ENCODE measurements at regions not wholly inside any gene's neighbourhood (a gene's known extent, or its start where the extent isn't known, plus 50 kb on each side); places are given as distances from the start of the nearest gene placed in this dataset.

DNA sequence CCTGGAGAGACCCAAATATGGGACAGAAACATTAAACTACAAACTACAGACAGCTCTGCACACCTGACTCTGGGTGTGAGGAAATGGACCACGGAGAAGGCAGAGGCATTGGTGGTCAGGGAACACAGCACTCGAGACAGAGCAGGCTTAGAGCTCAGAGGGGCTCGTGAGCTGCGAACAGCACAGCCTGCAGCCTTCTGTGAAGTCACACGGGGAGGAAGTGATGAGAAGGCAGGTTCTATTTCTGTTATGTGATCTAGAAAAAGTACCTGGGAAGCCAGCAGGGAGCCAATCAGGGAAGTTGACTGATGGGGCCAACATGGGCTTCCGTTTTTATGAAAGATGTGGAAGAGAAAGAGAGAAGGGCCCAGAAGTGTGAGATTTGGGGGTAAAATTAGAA lies 88.9 kb upstream of the SNAP25 start:
- H3K4me3 ChIP-seq (ENCODE audit: low read length in 2 of 2): no peak overlapping the region
- H3K9me3 ChIP-seq (ENCODE audit: control insufficient read depth in 2 of 2, low read length in 2 of 2): no peaks in the 10 kb centered on the region
- no peaks in the 10 kb centered on the region for H3K36me3 ChIP-seq (ENCODE audit: control insufficient read depth in 2 of 2, insufficient read depth in 2 of 2, low read length in 2 of 2)
- no peaks in the 10 kb centered on the region for H3K27me3 ChIP-seq (ENCODE audit: control insufficient read depth in 2 of 2, insufficient read depth in 2 of 2, low read length in 2 of 2)
- no peaks in the 10 kb centered on the region for H3K4me1 ChIP-seq (ENCODE audit: control insufficient read depth in 2 of 2, insufficient read depth in 2 of 2, low read length in 2 of 2)
- H3K27ac ChIP-seq (ENCODE audit: low read depth in 2 of 2, low read length in 2 of 2): no peak overlapping the region
- no peak overlapping the region for H3K9ac ChIP-seq (ENCODE audit: low read depth in 1 of 2, low read length in 2 of 2)

DNA sequence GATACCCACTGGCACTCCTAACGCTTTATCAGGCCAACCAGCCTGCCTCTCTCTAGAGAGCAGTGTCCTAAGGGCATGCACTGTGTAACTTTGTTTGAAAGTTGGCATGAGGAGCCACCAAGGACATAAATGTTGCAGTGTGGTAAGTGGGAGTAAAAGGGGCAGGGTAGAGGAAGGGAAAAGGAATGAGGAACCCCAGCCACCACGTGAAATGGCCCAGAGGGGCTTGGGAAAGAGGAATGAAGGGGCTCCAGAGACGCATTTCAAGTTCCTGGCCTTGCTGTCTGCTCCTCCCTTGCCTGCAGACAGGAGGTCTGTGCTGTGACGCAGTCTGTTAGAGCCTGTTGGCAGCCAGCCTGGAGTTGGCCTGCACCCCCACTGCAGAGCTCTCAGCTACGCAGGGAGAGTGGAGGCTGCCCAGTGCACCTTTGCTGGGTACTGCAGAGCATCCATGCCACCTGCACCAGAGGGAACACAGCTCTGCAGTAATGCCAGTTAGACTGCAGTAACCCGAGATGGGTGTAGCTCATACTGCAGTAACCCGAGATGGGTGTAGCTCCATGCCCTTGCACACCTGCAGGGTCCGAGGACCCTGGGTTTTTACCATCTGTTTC lies 86.8 kb upstream of the SNAP25 start:
- no peak overlapping the region for H3K9ac ChIP-seq (ENCODE audit: low read depth in 1 of 2, low read length in 2 of 2)
- no peaks in the 10 kb centered on the region for H3K9me3 ChIP-seq (ENCODE audit: control insufficient read depth in 2 of 2, low read length in 2 of 2)
- no peaks in the 10 kb centered on the region for H3K27me3 ChIP-seq (ENCODE audit: control insufficient read depth in 2 of 2, insufficient read depth in 2 of 2, low read length in 2 of 2)
- no peaks in the 10 kb centered on the region for H3K4me1 ChIP-seq (ENCODE audit: control insufficient read depth in 2 of 2, insufficient read depth in 2 of 2, low read length in 2 of 2)
- no peak overlapping the region for H3K27ac ChIP-seq (ENCODE audit: low read depth in 2 of 2, low read length in 2 of 2)
- no peak overlapping the region for H3K4me3 ChIP-seq (ENCODE audit: low read length in 2 of 2)
- no peaks in the 10 kb centered on the region for H3K36me3 ChIP-seq (ENCODE audit: control insufficient read depth in 2 of 2, insufficient read depth in 2 of 2, low read length in 2 of 2)

DNA sequence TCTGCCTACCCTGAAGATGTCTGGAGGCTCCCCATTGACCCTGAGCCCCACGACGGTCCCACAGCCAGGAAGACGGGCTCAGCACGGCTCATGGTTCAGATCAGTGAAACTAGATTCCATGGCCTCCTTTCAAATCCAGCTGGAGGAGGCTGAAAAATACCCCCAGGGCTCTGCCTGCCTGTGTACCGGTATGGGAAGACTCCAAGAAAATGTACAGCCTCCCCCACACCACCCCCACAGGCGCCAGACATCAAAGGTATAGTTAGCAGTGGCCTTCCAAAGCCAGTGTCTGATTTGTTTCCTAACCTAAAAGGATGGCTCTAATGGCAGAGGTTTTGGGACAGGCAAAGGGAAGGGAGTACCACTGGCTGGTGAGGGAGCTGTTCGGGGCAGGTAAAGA lies 86.2 kb upstream of the SNAP25 start:
- no peak overlapping the region for H3K9ac ChIP-seq (ENCODE audit: low read depth in 1 of 2, low read length in 2 of 2)
- H3K36me3 ChIP-seq (ENCODE audit: control insufficient read depth in 2 of 2, insufficient read depth in 2 of 2, low read length in 2 of 2): no peaks in the 10 kb centered on the region
- H3K4me1 ChIP-seq (ENCODE audit: control insufficient read depth in 2 of 2, insufficient read depth in 2 of 2, low read length in 2 of 2): no peaks in the 10 kb centered on the region
- no peak overlapping the region for H3K4me3 ChIP-seq (ENCODE audit: low read length in 2 of 2)
- H3K9me3 ChIP-seq (ENCODE audit: control insufficient read depth in 2 of 2, low read length in 2 of 2): no peaks in the 10 kb centered on the region
- H3K27me3 ChIP-seq (ENCODE audit: control insufficient read depth in 2 of 2, insufficient read depth in 2 of 2, low read length in 2 of 2): no peaks in the 10 kb centered on the region
- no peak overlapping the region for H3K27ac ChIP-seq (ENCODE audit: low read depth in 2 of 2, low read length in 2 of 2)

DNA sequence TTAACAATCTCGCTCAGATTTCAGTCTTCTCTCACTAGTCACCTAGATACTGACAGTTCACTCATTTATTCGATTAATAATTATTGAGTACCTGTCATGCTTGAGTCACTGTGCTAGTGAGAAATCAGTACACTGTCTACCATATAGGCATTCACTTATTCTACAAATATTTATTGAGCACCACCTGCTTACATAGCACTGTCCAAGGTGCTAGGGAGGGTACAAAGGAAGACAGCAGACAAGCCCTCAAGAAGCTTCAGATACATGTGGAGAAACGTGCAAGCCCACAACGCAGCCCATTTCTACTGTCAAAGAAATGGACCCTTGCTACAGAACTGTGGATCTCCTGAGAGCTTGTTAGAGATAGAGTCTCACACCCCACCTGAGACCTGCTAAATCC lies 85.1 kb upstream of the SNAP25 start:
- Histone ChIP-seq H3K9ac (ENCODE audit: low read depth in 1 of 2, low read length in 2 of 2) (no peak overlapping the region), H3K27me3 (ENCODE audit: control insufficient read depth in 2 of 2, insufficient read depth in 2 of 2, low read length in 2 of 2) (no peaks in the 10 kb centered on the region), H3K9me3 (ENCODE audit: control insufficient read depth in 2 of 2, low read length in 2 of 2) (no peaks in the 10 kb centered on the region), H3K4me1 (ENCODE audit: control insufficient read depth in 2 of 2, insufficient read depth in 2 of 2, low read length in 2 of 2) (no peaks in the 10 kb centered on the region), H3K27ac (ENCODE audit: low read depth in 2 of 2, low read length in 2 of 2) (no peak overlapping the region), H3K36me3 (ENCODE audit: control insufficient read depth in 2 of 2, insufficient read depth in 2 of 2, low read length in 2 of 2) (no peaks in the 10 kb centered on the region), H3K4me3 (ENCODE audit: low read length in 2 of 2) (no peak overlapping the region)

DNA sequence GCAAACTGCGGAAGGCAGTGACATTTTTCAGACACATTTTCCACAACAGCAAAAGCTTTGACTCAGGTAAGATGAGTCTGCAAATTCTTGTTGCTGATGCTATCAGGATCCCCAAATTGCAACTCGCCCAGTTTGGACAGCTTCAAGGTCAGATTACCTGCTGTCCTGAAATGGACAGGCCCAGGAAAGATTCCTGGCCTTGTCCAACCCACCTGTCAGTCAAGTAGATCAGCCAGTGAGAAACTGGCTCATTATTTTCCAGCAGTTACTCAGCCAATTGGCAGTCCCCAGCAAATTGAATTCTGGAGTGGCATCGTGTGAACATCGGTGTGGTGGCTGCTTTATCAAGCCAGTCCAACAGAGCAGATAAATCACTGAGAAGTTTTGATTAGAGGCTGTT lies 84.5 kb upstream of the SNAP25 start:
- no peak overlapping the region for H3K9ac ChIP-seq (ENCODE audit: low read depth in 1 of 2, low read length in 2 of 2)
- no peak overlapping the region for H3K27ac ChIP-seq (ENCODE audit: low read depth in 2 of 2, low read length in 2 of 2)
- H3K9me3 ChIP-seq (ENCODE audit: control insufficient read depth in 2 of 2, low read length in 2 of 2): no peaks in the 10 kb centered on the region
- H3K27me3 ChIP-seq (ENCODE audit: control insufficient read depth in 2 of 2, insufficient read depth in 2 of 2, low read length in 2 of 2): no peaks in the 10 kb centered on the region
- H3K4me1 ChIP-seq (ENCODE audit: control insufficient read depth in 2 of 2, insufficient read depth in 2 of 2, low read length in 2 of 2): no peaks in the 10 kb centered on the region
- no peak overlapping the region for H3K4me3 ChIP-seq (ENCODE audit: low read length in 2 of 2)
- H3K36me3 ChIP-seq (ENCODE audit: control insufficient read depth in 2 of 2, insufficient read depth in 2 of 2, low read length in 2 of 2): no peaks in the 10 kb centered on the region

DNA sequence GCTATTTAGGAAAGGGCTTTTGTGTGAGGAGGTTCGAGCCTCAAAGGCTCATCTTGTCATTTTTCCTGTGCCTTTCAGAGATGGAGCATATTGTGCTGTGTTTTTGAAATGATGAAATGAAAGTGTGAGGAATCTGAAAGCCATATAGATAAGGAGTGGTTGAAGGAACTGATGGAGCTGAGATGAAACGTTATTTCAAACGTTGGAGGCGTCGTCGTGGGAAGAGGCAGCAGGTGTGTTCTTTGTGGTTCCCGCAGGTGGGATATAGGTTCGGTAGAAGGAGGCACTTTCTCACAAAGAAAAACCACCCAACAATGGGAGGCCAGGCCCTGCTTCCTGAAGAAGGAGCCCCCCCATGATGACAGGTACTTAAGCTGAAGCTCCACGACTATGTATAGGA lies 83.2 kb upstream of the SNAP25 start:
- Histone ChIP-seq H3K27me3 (ENCODE audit: control insufficient read depth in 2 of 2, insufficient read depth in 2 of 2, low read length in 2 of 2) (no peaks in the 10 kb centered on the region), H3K9ac (ENCODE audit: low read depth in 1 of 2, low read length in 2 of 2) (no peak overlapping the region), H3K27ac (ENCODE audit: low read depth in 2 of 2, low read length in 2 of 2) (no peak overlapping the region), H3K9me3 (ENCODE audit: control insufficient read depth in 2 of 2, low read length in 2 of 2) (no peaks in the 10 kb centered on the region), H3K4me1 (ENCODE audit: control insufficient read depth in 2 of 2, insufficient read depth in 2 of 2, low read length in 2 of 2) (no peaks in the 10 kb centered on the region), H3K4me3 (ENCODE audit: low read length in 2 of 2) (no peak overlapping the region), H3K36me3 (ENCODE audit: control insufficient read depth in 2 of 2, insufficient read depth in 2 of 2, low read length in 2 of 2) (no peaks in the 10 kb centered on the region)

DNA sequence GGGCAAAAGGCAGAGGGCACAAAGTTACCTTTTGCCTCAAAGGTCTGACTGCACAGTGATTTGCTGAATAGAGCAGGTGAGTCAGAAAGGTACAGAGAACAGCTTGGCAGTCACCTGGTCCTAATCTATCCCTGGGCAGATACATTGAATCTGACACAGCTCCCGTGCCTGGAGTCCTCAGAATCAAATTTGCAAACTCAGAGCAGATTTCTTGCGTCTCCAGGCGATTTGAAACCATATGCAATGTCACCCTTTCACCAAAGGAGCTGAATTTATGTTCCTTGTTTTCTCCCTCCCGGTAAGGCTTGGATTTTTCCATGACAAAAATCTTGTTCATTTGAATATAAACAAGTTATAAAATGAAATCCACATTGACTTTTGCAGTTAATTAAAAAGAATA lies 81.6 kb upstream of the SNAP25 start:
- Histone ChIP-seq H3K9me3 (ENCODE audit: control insufficient read depth in 2 of 2, low read length in 2 of 2) (no peaks in the 10 kb centered on the region), H3K9ac (ENCODE audit: low read depth in 1 of 2, low read length in 2 of 2) (no peak overlapping the region), H3K4me1 (ENCODE audit: control insufficient read depth in 2 of 2, insufficient read depth in 2 of 2, low read length in 2 of 2) (no peaks in the 10 kb centered on the region), H3K36me3 (ENCODE audit: control insufficient read depth in 2 of 2, insufficient read depth in 2 of 2, low read length in 2 of 2) (no peaks in the 10 kb centered on the region), H3K4me3 (ENCODE audit: low read length in 2 of 2) (no peak overlapping the region), H3K27ac (ENCODE audit: low read depth in 2 of 2, low read length in 2 of 2) (no peak overlapping the region), H3K27me3 (ENCODE audit: control insufficient read depth in 2 of 2, insufficient read depth in 2 of 2, low read length in 2 of 2) (no peaks in the 10 kb centered on the region)

DNA sequence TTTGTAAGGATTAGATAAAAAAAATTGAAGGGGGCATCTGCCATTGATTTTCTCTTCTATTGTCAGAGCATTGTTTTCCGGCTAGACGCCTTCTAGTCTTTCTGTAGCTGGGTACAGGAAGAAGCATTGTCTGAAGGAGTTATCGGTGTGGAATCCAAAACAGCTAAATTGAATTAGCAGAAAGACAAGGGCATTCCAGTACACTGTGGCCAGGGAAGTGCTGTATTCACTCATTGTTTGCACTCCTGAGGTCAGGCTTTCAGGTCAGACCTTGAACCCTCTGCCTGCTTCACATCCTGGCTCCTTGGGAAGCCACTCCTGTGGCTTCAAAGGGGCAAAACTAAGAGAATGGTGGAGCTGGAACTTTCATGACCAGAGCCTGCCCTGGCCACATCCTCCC lies 81.1 kb upstream of the SNAP25 start:
- H3K9me3 ChIP-seq (ENCODE audit: control insufficient read depth in 2 of 2, low read length in 2 of 2): no peaks in the 10 kb centered on the region
- H3K4me3 ChIP-seq (ENCODE audit: low read length in 2 of 2): no peak overlapping the region
- H3K4me1 ChIP-seq (ENCODE audit: control insufficient read depth in 2 of 2, insufficient read depth in 2 of 2, low read length in 2 of 2): no peaks in the 10 kb centered on the region
- H3K9ac ChIP-seq (ENCODE audit: low read depth in 1 of 2, low read length in 2 of 2): no peak overlapping the region
- H3K36me3 ChIP-seq (ENCODE audit: control insufficient read depth in 2 of 2, insufficient read depth in 2 of 2, low read length in 2 of 2): no peaks in the 10 kb centered on the region
- H3K27me3 ChIP-seq (ENCODE audit: control insufficient read depth in 2 of 2, insufficient read depth in 2 of 2, low read length in 2 of 2): no peaks in the 10 kb centered on the region
- no peak overlapping the region for H3K27ac ChIP-seq (ENCODE audit: low read depth in 2 of 2, low read length in 2 of 2)

DNA sequence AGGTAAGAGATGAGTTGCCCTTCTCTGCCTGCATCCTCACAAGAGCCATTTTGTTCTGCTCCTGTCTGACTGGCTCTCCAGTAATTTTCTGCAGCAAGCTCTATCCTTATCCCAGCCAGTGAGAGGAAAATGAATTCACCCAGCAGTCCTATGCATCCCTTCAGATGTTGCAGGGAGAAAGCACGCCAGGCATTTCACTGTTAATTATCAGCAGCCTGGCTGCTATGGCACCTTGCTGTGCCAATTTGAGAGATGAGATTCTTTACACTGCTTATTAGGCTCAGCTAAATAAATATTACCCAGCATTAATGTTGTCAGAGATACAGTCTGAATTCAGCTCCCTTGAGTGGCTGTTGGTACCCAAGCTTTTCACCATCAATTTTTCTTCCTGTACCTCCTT lies 61.1 kb upstream of the SNAP25 start:
- H3K4me3 ChIP-seq (ENCODE audit: low read length in 2 of 2): no peak overlapping the region
- H3K36me3 ChIP-seq (ENCODE audit: control insufficient read depth in 2 of 2, insufficient read depth in 2 of 2, low read length in 2 of 2): no peaks in the 10 kb centered on the region
- H3K27me3 ChIP-seq (ENCODE audit: control insufficient read depth in 2 of 2, insufficient read depth in 2 of 2, low read length in 2 of 2): no peaks in the 10 kb centered on the region
- no peaks in the 10 kb centered on the region for H3K4me1 ChIP-seq (ENCODE audit: control insufficient read depth in 2 of 2, insufficient read depth in 2 of 2, low read length in 2 of 2)
- no peak overlapping the region for H3K27ac ChIP-seq (ENCODE audit: low read depth in 2 of 2, low read length in 2 of 2)
- H3K9me3 ChIP-seq (ENCODE audit: control insufficient read depth in 2 of 2, low read length in 2 of 2): no peaks in the 10 kb centered on the region
- no peak overlapping the region for H3K9ac ChIP-seq (ENCODE audit: low read depth in 1 of 2, low read length in 2 of 2)

DNA sequence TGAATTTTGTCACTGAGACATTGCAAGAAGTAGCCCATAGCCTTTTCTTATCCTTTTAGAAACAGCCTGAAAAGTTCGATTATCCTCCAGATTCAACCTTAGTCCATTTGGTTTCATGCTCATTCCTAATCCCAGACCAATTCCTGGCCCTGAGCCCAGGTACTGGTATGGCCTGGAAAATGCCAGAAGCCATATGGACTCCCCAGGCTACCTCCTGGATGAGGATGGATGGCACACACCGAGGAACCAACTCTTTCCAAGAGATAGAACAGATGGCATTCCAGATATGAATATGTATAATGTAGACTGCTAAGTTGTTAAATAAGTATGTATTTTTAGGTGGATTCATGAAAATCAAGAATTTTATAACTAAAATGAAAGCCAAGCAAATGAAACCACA lies 51.6 kb upstream of the SNAP25 start:
- Histone ChIP-seq H3K9ac (ENCODE audit: low read depth in 1 of 2, low read length in 2 of 2) (no peak overlapping the region), H3K4me3 (ENCODE audit: low read length in 2 of 2) (no peak overlapping the region), H3K27ac (ENCODE audit: low read depth in 2 of 2, low read length in 2 of 2) (no peak overlapping the region), H3K36me3 (ENCODE audit: control insufficient read depth in 2 of 2, insufficient read depth in 2 of 2, low read length in 2 of 2) (no peaks in the 10 kb centered on the region), H3K9me3 (ENCODE audit: control insufficient read depth in 2 of 2, low read length in 2 of 2) (peaks cover 0 to 5% of the 10 kb centered on the region in 2 donors), H3K27me3 (ENCODE audit: control insufficient read depth in 2 of 2, insufficient read depth in 2 of 2, low read length in 2 of 2) (peaks cover 2 to 7% of the 10 kb centered on the region in 2 donors), H3K4me1 (ENCODE audit: control insufficient read depth in 2 of 2, insufficient read depth in 2 of 2, low read length in 2 of 2) (no peaks in the 10 kb centered on the region)

DNA sequence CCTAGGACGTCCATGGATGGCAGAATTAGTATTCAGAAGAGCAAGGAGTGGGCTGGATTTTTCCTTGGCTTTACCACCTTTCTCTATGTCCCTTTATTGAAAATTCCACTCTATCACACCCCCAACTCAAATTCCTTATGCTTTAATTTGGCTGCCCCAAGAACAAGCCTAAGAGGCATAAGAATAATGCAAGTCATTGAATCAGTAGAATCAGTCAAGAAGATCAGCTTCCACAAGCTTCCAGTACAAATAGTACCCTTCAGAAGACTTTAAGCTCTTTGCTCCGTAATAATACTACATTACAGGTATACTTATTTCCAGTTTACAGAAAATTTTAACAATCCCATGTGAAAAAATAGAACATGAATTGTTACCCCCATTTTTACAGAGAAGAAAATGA lies 51.0 kb upstream of the SNAP25 start:
- peaks cover 0 to 5% of the 10 kb centered on the region in 2 donors for H3K9me3 ChIP-seq (ENCODE audit: control insufficient read depth in 2 of 2, low read length in 2 of 2)
- no peak overlapping the region for H3K27ac ChIP-seq (ENCODE audit: low read depth in 2 of 2, low read length in 2 of 2)
- peaks cover 5 to 7% of the 10 kb centered on the region in 2 donors for H3K27me3 ChIP-seq (ENCODE audit: control insufficient read depth in 2 of 2, insufficient read depth in 2 of 2, low read length in 2 of 2)
- H3K4me3 ChIP-seq (ENCODE audit: low read length in 2 of 2): no peak overlapping the region
- H3K9ac ChIP-seq (ENCODE audit: low read depth in 1 of 2, low read length in 2 of 2): no peak overlapping the region
- no peaks in the 10 kb centered on the region for H3K36me3 ChIP-seq (ENCODE audit: control insufficient read depth in 2 of 2, insufficient read depth in 2 of 2, low read length in 2 of 2)
- H3K4me1 ChIP-seq (ENCODE audit: control insufficient read depth in 2 of 2, insufficient read depth in 2 of 2, low read length in 2 of 2): peaks cover 0 to 3% of the 10 kb centered on the region in 2 donors

Data from mucosa of rectum (tissue), 2 donors.